OCI-LY3 (cell line): ENCODE measurements at regions not wholly inside any gene's neighbourhood (a gene's known extent, or its start where the extent isn't known, plus 50 kb on each side); places are given as distances from the start of the nearest gene placed in this dataset.
A peak's percentile ranks its signal among the peaks of the same experiment; 100 is the strongest.

Source experiments
- H2AFZ ChIP-seq: fragments of 200-600, 300-600 bp; shearing (Covaris generic); 2 replicates; pipeline ENCODE4 v1.6.0; 2014; ENCODE audit warnings: antibody characterized with exemption, low read depth, low read length
- H3K27ac ChIP-seq: fragments of 200-600, 300-600 bp; sonication (generic); 2 replicates; pipeline ENCODE4 v1.5.1; 2014; ENCODE audit warnings: mild to moderate bottlenecking, low read length, moderate library complexity, mixed read lengths
- H3K27me3 ChIP-seq: fragments of 200-600, 300-600 bp; sonication (generic); 2 replicates; pipeline ENCODE4 v1.6.1; 2014; ENCODE audit warnings: low read depth, low read length, mixed read lengths
- H3K36me3 ChIP-seq: fragments of 200-600, 300-600 bp; sonication (generic); replicated peaks from 2 replicates; pipeline ENCODE3; 2014; ENCODE audit warnings: low read depth, low read length, mixed read lengths
- H3K4me1 ChIP-seq: fragments of 300-600, 200-600 bp; sonication (generic); 2 replicates; pipeline ENCODE4 v1.6.1; 2014; ENCODE audit warnings: low read length, mixed read lengths
- H3K4me2 ChIP-seq: fragments of 200-600, 300-600 bp; sonication (generic); 2 replicates; pipeline ENCODE4 v1.6.1; 2014; ENCODE audit warnings: low read length, mixed read lengths
- H3K4me3 ChIP-seq: fragments of 300-600, 200-600 bp; sonication (generic); 2 replicates; pipeline ENCODE4 v1.5.1; 2014; ENCODE audit warnings: antibody characterized with exemption, mild to moderate bottlenecking, low read length, moderate library complexity
- H3K79me2 ChIP-seq: fragments of 300-600, 200-600 bp; shearing (Covaris generic); 2 replicates; pipeline ENCODE4 v1.6.1; 2014; ENCODE audit warnings: mild to moderate bottlenecking, low read length, mixed read lengths
- H3K9ac ChIP-seq: fragments of 300-600, 200-600 bp; shearing (Covaris generic); 2 replicates; pipeline ENCODE4 v1.6.0; 2014; ENCODE audit warnings: mild to moderate bottlenecking, low read length, moderate library complexity
- H3K9me3 ChIP-seq: fragments of 200-600, 300-600 bp; shearing (Covaris generic); 2 replicates; pipeline ENCODE4 v1.6.1; 2014; ENCODE audit warnings: low read length, mixed read lengths; ENCODE audit not compliant: insufficient read depth
- H4K20me1 ChIP-seq: fragments of 200-600, 300-600 bp; sonication (generic); 2 replicates; pipeline ENCODE4 v1.6.1; 2016; ENCODE audit warnings: low read length, mixed read lengths; ENCODE audit not compliant: insufficient read depth
- CTCF ChIP-seq: fragments of 200-600, 300-600 bp; sonication (generic); IDR thresholded peaks from 2 replicates; pipeline ENCODE4 v1.5.1; 2014; ENCODE audit warnings: antibody characterized with exemption, low read length, low read depth
- EZH2phosphoT487 ChIP-seq: fragments of 200-600 bp; shearing (Covaris generic); IDR thresholded peaks from 2 replicates; pipeline ENCODE4 v1.6.1; 2018; ENCODE audit warnings: antibody characterized with exemption, mixed run types, low read depth

GRCh38 chr4:141340458-141340857 lies 119.8 kb downstream of the ZNF330 start:
- Histone ChIP-seq H3K79me2 (no peaks in the 10 kb centered on the region), H3K4me3 (no peak overlapping the region), H4K20me1 (no peaks in the 10 kb centered on the region), H2AFZ (no peak overlapping the region), H3K9me3 (no peaks in the 10 kb centered on the region), H3K9ac (no peak overlapping the region), H3K36me3 (no peaks in the 10 kb centered on the region), H3K4me1 (no peaks in the 10 kb centered on the region), H3K4me2 (no peak overlapping the region), H3K27ac (no peak overlapping the region), H3K27me3 (no peaks in the 10 kb centered on the region)
- TF ChIP-seq CTCF: no peak
- no peak for TF ChIP-seq EZH2phosphoT487

DNA sequence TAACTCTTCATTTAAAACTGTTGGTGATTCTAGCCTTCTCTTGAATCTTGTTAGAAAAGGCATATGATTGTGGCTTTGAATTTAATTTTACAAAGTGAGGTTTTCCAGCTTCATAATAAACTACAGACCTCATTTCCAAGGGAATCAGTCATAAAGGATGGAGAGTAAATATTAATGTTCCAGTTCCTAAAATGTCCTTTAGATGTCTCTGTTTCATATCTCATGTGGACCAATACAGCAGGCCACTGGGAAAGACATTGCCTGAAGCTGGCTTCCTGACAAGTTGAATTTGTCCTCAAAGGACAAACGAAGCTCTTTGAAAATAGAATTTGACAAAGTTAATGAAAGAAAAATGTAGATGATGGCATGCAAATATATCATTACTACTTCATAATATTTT lies 125.4 kb downstream of the ZNF330 start:
- no peaks in the 10 kb centered on the region for H3K36me3 ChIP-seq
- peaks cover 17% of the 10 kb centered on the region for H3K4me1 ChIP-seq
- TF ChIP-seq EZH2phosphoT487 (no peak), CTCF (peak; percentile 87)
- H3K27me3 ChIP-seq: no peaks in the 10 kb centered on the region
- H4K20me1 ChIP-seq: no peaks in the 10 kb centered on the region
- H3K9ac ChIP-seq: no peak overlapping the region
- no peak overlapping the region for H3K4me3 ChIP-seq
- H3K9me3 ChIP-seq: no peaks in the 10 kb centered on the region
- H2AFZ ChIP-seq: no peak overlapping the region
- no peak overlapping the region for H3K27ac ChIP-seq
- no peak overlapping the region for H3K4me2 ChIP-seq
- H3K79me2 ChIP-seq: no peaks in the 10 kb centered on the region

- Histone ChIP-seq H3K4me3 (no peak overlapping the region), H2AFZ (no peak overlapping the region), H3K36me3 (no peaks in the 10 kb centered on the region), H4K20me1 (no peaks in the 10 kb centered on the region), H3K4me2 (no peak overlapping the region), H3K27me3 (no peaks in the 10 kb centered on the region), H3K9ac (no peak overlapping the region), H3K4me1 (peaks cover 17% of the 10 kb centered on the region), H3K9me3 (no peaks in the 10 kb centered on the region), H3K79me2 (no peaks in the 10 kb centered on the region), H3K27ac (no peak overlapping the region)
- TF ChIP-seq CTCF (no peak), EZH2phosphoT487 (no peak)
Measured at GRCh38 chr4:141347684-141348083, 127.0 kb downstream of the ZNF330 start.

DNA sequence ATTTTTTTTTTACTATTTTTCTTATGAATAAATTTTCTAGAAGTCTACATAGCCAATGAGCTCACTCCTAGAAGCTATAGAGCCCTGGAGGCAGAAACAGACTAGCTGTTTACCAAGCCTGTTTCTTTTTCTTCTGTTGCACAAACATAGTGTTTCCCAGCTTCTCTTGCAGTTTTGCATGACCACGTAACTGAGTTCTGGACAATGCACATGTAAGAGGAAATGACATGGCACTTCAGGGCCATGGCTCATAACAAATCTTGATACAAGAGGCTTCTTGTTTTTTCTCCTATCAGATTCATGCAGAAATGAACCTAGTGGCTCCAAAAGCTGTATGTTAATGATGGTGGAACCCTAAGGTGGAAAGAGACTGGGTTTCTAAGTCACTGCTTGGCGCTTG lies 127.4 kb downstream of the ZNF330 start:
- Histone ChIP-seq H4K20me1 (no peaks in the 10 kb centered on the region), H3K36me3 (no peaks in the 10 kb centered on the region), H2AFZ (no peak overlapping the region), H3K27me3 (no peaks in the 10 kb centered on the region), H3K4me3 (no peak overlapping the region), H3K4me2 (peak overlapping the region; percentile 10; the same call in 1 of the 2 replicates), H3K4me1 (peaks cover 17% of the 10 kb centered on the region), H3K9ac (no peak overlapping the region), H3K9me3 (no peaks in the 10 kb centered on the region), H3K79me2 (no peaks in the 10 kb centered on the region), H3K27ac (no peak overlapping the region)
- no peak for TF ChIP-seq CTCF
- TF ChIP-seq EZH2phosphoT487: no peak
